Lower lobe of right lung (tissue), 2 donors: ENCODE measurements at regions not wholly inside any gene's neighbourhood (a gene's known extent, or its start where the extent isn't known, plus 50 kb on each side); places are given as distances from the start of the nearest gene placed in this dataset.
"Not testable (repeated sequence)": the region's sequence is repeated elsewhere in the genome, so short reads cannot be mapped to it uniquely, and the experiment has no call there.

ENCODE experiments used
- ATAC-seq, 2 donors: fragments of 200-7000 bp; cut with Tn5 transposase; one replicate each; pipeline ENCODE4 v1.9.1; 2020 to 2022; ENCODE audit warnings: mild to moderate bottlenecking in 2 of 2, moderate library complexity in 2 of 2
- DNase-seq: peaks from one replicate; pipeline ENCODE4 v3.0.0-alpha.2; 2020
- H3K27ac ChIP-seq: fragments of 200-600 bp; one replicate; pipeline ENCODE4 v1.8.0; 2022
- H3K27me3 ChIP-seq: fragments of 200-600 bp; one replicate; pipeline ENCODE4 v1.8.0; 2022; ENCODE audit warnings: low read depth
- H3K36me3 ChIP-seq: fragments of 200-600 bp; one replicate; pipeline ENCODE4 v1.8.0; 2022; ENCODE audit warnings: mild to moderate bottlenecking
- H3K4me1 ChIP-seq: fragments of 200-600 bp; one replicate; pipeline ENCODE4 v1.8.0; 2022
- H3K4me3 ChIP-seq: fragments of 200-600 bp; one replicate; pipeline ENCODE4 v1.8.0; 2022; ENCODE audit warnings: mild to moderate bottlenecking
- H3K9me3 ChIP-seq: fragments of 200-600 bp; one replicate; pipeline ENCODE4 v1.8.0; 2022
- CTCF ChIP-seq: fragments of 200-600 bp; IDR thresholded peaks from one replicate; pipeline ENCODE4 v1.8.0; 2022; ENCODE audit warnings: antibody characterized with exemption, mild to moderate bottlenecking
- intact Hi-C: fragments of 100-400 bp; cut with DNase I; formaldehyde crosslinking; loops from one replicate; pipeline ENCODE4 v1.11.0; 2022
- donor health status: DM: no; HTN: yes; CAD: no; lungs with severe emphysema.

DNA sequence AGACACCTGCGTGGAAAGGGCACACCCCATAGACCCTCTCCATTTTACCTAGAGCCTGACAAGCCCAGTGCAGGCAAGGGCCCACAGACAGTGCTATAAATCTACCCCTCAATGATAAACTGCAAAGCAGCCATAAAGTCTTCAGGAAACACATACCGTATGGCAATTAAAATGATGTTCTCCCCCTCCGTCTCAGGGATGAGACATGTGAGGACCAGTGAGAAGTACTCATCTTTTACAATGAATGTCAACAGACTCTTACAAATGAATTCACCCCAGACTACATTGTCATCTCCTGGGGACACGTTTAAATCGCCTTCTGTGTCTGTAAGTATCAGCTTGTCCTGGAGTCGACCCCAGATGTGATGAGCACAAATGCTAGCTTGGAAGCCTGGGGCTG is 362.7 kb downstream of the ADGRD1 start:
- H3K4me1 ChIP-seq, result no peaks in the 10 kb centered on the region
- H3K27me3 ChIP-seq, result peaks cover 12% of the 10 kb centered on the region
- peaks cover 1% of the 10 kb centered on the region for H3K9me3 ChIP-seq
- H3K36me3 ChIP-seq, result no peaks in the 10 kb centered on the region
- no peak overlapping the region for H3K4me3 ChIP-seq
- DNase-seq, result no peak
- ATAC-seq, result no peak
- intact Hi-C loops, result no loop called here
- no peak overlapping the region for H3K27ac ChIP-seq
- no peak for TF ChIP-seq CTCF

DNA sequence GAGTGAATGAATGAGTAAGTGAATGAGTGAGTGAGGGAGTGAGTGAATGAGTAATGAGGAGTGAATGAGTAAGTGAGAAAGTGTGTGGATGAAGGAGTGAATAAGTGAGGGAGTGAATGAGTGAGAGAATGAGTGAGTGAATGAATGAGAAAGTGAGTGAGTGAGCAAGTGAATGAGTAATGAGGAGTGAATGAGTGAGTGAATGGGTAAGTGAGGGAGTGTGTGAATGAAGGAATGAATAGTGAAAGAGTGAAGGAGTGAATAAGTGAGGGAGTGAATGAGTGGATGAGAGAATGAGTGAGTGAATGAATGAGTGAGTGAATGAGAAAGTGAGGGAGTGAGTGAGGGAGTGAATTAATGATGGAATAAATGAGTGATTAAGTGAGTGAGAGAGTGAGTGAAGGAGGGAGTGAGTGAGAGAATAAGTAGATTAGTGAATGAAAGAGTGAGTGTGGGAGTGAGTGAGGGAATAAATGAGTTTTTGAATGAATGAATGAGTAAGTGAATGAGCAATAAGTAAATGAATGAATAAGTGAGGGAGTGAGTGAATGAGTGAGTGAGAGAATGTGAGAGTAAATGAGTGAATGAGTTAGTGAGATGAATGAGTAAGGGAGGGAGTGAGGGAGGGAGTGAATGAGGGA is 364.5 kb downstream of the ADGRD1 start:
- H3K36me3 ChIP-seq, result no peaks in the 10 kb centered on the region
- intact Hi-C loops, result no loop called here
- peaks cover 9% of the 10 kb centered on the region for H3K27me3 ChIP-seq
- no peak overlapping the region for H3K27ac ChIP-seq
- TF ChIP-seq CTCF, result no peak
- no peaks in the 10 kb centered on the region for H3K4me1 ChIP-seq
- H3K4me3 ChIP-seq, result no peak overlapping the region
- no peak for DNase-seq
- H3K9me3 ChIP-seq, result peaks cover 6% of the 10 kb centered on the region
- no peak for ATAC-seq

DNA sequence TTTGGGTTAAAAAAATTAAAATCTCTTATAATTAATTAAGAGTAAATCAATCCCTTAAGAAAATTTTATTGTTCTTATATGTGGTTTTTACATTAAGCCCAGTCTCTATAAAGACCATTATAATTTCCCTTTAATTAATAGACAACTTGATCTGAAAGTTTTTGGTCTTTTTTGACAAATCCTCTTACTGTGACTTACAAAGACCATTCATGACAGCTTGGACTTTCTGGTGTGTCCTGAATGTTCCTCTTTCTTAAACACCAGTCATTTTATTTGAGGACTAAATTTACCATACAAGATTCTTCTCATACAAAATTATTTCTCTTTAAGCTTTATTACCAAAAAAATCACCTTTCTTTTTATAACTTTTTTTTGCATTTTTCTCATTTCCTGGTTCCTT is 368.3 kb downstream of the ADGRD1 start:
- Histone ChIP-seq H3K9me3 (peaks cover 6% of the 10 kb centered on the region), H3K4me3 (no peak overlapping the region), H3K27ac (no peak overlapping the region), H3K36me3 (no peaks in the 10 kb centered on the region), H3K4me1 (no peaks in the 10 kb centered on the region), H3K27me3 (no peaks in the 10 kb centered on the region)
- intact Hi-C loops, result no loop called here
- no peak for TF ChIP-seq CTCF
- DNase-seq (no peak), ATAC-seq (no peak)

- H3K9me3 ChIP-seq, intact Hi-C loops, H3K27ac ChIP-seq, DNase-seq, H3K27me3 ChIP-seq, H3K4me1 ChIP-seq, H3K4me3 ChIP-seq, ATAC-seq, H3K36me3 ChIP-seq: not testable (repeated sequence)
Measured at GRCh38 chr12:131322460-131322859, 368.8 kb downstream of the ADGRD1 start.

- H3K9me3 ChIP-seq, result peaks cover 6% of the 10 kb centered on the region
- H3K4me1 ChIP-seq, result no peaks in the 10 kb centered on the region
- no peaks in the 10 kb centered on the region for H3K27me3 ChIP-seq
- no peak overlapping the region for H3K27ac ChIP-seq
- H3K4me3 ChIP-seq, result no peak overlapping the region
- H3K36me3 ChIP-seq, result no peaks in the 10 kb centered on the region
- no peak for ATAC-seq
- no peak for TF ChIP-seq CTCF
- no peak for DNase-seq
- intact Hi-C loops, result no loop called here
Measured at GRCh38 chr12:131323879-131324278, 370.2 kb downstream of the ADGRD1 start.

DNA sequence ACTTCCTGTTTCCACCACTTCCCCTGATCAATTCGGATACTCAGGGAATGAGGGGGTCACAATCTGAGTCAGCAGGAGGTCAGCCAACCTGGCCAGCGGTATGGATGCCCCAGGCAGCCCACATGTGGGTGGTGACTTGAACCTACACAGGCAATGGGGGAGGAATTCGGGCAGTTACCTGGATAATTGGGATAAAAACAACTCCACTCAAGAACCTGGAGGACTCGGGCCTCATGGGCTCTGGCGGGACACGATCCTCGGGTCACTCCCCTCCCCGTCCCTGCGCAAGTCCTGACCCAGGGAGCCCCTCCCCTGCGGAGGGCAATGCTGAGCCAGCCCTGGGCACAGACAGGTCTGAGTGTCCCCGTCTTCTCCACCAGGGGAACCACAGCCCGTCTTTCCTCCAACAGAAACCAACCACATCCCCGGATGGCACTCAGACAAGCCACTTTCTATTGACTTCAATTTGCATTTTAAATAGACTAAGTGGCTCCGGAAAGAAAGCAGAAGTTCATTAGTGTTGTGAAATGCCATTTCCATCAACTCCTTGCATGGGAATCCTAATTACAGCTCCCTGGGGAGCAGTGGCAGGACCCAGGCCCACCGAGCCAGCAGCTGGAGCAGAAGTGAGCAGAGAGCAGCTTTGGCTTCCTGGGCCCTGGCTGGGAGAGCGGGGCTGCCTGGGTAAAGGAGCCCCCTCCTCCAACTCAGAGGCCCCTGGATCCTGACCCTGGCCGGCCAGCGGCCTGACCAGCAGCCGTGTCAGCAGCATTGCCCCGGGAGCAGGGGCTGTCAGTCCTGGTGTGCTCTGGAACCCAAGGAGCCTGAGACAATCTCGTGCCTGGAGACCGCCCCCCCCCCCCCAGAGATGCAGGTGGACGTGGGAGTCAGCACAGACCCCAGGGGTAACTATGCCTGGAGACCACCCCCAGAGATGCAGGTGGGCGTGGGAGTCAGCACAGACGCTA is 374.1 kb downstream of the ADGRD1 start:
- H3K27me3 ChIP-seq, result no peaks in the 10 kb centered on the region
- no peak overlapping the region for H3K4me3 ChIP-seq
- DNase-seq, result no peak
- H3K4me1 ChIP-seq, result no peaks in the 10 kb centered on the region
- no peaks in the 10 kb centered on the region for H3K36me3 ChIP-seq
- no peak for ATAC-seq
- no peaks in the 10 kb centered on the region for H3K9me3 ChIP-seq
- intact Hi-C loops, result no loop called here
- TF ChIP-seq CTCF, result no peak
- no peak overlapping the region for H3K27ac ChIP-seq

GRCh38 chr12:131328861-131329845 is 375.4 kb downstream of the ADGRD1 start:
- H3K36me3 ChIP-seq, H3K27me3 ChIP-seq, intact Hi-C loops, ATAC-seq, H3K27ac ChIP-seq, H3K4me1 ChIP-seq, H3K4me3 ChIP-seq, DNase-seq, H3K9me3 ChIP-seq: not testable (repeated sequence)
